CD14-positive monocyte (primary cell): ENCODE measurements at regions not wholly inside any gene's neighbourhood (a gene's known extent, or its start where the extent isn't known, plus 50 kb on each side); places are given as distances from the start of the nearest gene placed in this dataset.

ENCODE experiments used
- DNase-seq, 3 donors: peaks; one replicate each; pipeline ENCODE4 v3.0.0-alpha.2; 2011 to 2022
- H2AFZ ChIP-seq: 2 replicates; pipeline ENCODE4 v1.6.0; 2012; ENCODE audit warnings: mild to moderate bottlenecking, low read depth, low read length, inconsistent platforms; ENCODE audit not compliant: insufficient read depth, poor library complexity, severe bottlenecking
- H3K27ac ChIP-seq, 2 donors: 1 replicate in 1 of 2; 2 replicates in 1 of 2; pipeline ENCODE4 v1.5.1; 2012 to 2013; ENCODE audit warnings: low read length in 2 of 2, control low read depth in 1 of 2, inconsistent platforms in 1 of 2, low read depth in 1 of 2, mild to moderate bottlenecking in 1 of 2
- H3K27me3 ChIP-seq, 2 donors: one replicate each; pipeline versions ENCODE4 v1.6.0 to v1.6.1; 2011 to 2013; ENCODE audit warnings: low read length in 2 of 2; ENCODE audit not compliant: control insufficient read depth in 2 of 2, insufficient read depth in 2 of 2
- H3K36me3 ChIP-seq, 2 donors: replicated peaks in 1 of 2; 1 replicate in 1 of 2; 2 replicates in 1 of 2; pipeline versions ENCODE4 v1.5.1 to v1.6.1; 2012 to 2013; ENCODE audit warnings: low read length in 2 of 2, control low read depth in 1 of 2, inconsistent platforms in 1 of 2, mild to moderate bottlenecking in 1 of 2; ENCODE audit not compliant: insufficient read depth in 2 of 2, control insufficient read depth in 1 of 2
- H3K4me1 ChIP-seq, 2 donors: 1 replicate in 1 of 2; 2 replicates in 1 of 2; pipeline versions ENCODE4 v1.5.1 to v1.6.1; 2012 to 2013; ENCODE audit warnings: low read length in 2 of 2, control low read depth in 1 of 2, inconsistent platforms in 1 of 2, mild to moderate bottlenecking in 1 of 2, moderate library complexity in 1 of 2; ENCODE audit not compliant: insufficient read depth in 2 of 2, control insufficient read depth in 1 of 2
- H3K4me2 ChIP-seq: replicated peaks from 2 replicates; pipeline ENCODE3; 2012; ENCODE audit warnings: low read length, moderate library complexity, mild to moderate bottlenecking; ENCODE audit not compliant: poor library complexity, severe bottlenecking; ENCODE audit errors: extremely low read depth
- H3K4me3 ChIP-seq, 3 experiments: fragments of 200-600 bp in 1 of 3; sonication (generic) in 1 of 3; replicated peaks in 1 of 3; 1 replicate in 2 of 3; 2 replicates in 1 of 3; pipeline ENCODE4 v1.5.1; 2011 to 2013; ENCODE audit warnings: low read length in 3 of 3, mild to moderate bottlenecking in 3 of 3, control low read depth in 2 of 3, low read depth in 2 of 3, inconsistent platforms in 1 of 3, moderate library complexity in 1 of 3
- H3K79me2 ChIP-seq: 2 replicates; pipeline ENCODE4 v1.6.0; 2012; ENCODE audit warnings: mild to moderate bottlenecking, control low read depth, inconsistent platforms, low read length, moderate library complexity; ENCODE audit not compliant: insufficient read depth
- H3K9ac ChIP-seq: 2 replicates; pipeline ENCODE4 v1.6.0; 2017; ENCODE audit warnings: low read length, mild to moderate bottlenecking; ENCODE audit not compliant: insufficient read depth, poor library complexity, severe bottlenecking
- H3K9me3 ChIP-seq, 2 donors: replicated peaks in 1 of 2; 1 replicate in 1 of 2; 2 replicates in 1 of 2; pipeline versions ENCODE4 v1.5.1 to v1.6.1; 2012 to 2013; ENCODE audit warnings: low read length in 2 of 2, control low read depth in 1 of 2; ENCODE audit not compliant: control insufficient read depth in 1 of 2, insufficient read depth in 1 of 2
- H4K20me1 ChIP-seq: 2 replicates; pipeline ENCODE4 v1.6.0; 2012; ENCODE audit warnings: mild to moderate bottlenecking, low read length, control low read depth, moderate library complexity; ENCODE audit not compliant: insufficient read depth
- H3K27ac Mint-ChIP-seq, 7 donors: one replicate each; pipeline ENCODE4 v1.8.0; 2020; ENCODE audit warnings: mild to moderate bottlenecking in 7 of 7, mixed read lengths in 7 of 7, moderate library complexity in 6 of 7, inconsistent platforms in 2 of 7
- H3K27me3 Mint-ChIP-seq, 3 donors: one replicate each; pipeline ENCODE4 v1.8.0; 2021 to 2022; ENCODE audit warnings: low read depth in 3 of 3, mild to moderate bottlenecking in 3 of 3, mixed read lengths in 3 of 3, moderate library complexity in 3 of 3, inconsistent platforms in 1 of 3
- H3K36me3 Mint-ChIP-seq, 2 donors: one replicate each; pipeline ENCODE4 v1.8.0; 2020; ENCODE audit warnings: mixed read lengths in 2 of 2, inconsistent platforms in 1 of 2, mild to moderate bottlenecking in 1 of 2
- H3K4me1 Mint-ChIP-seq: one replicate; pipeline ENCODE4 v1.8.0; 2020; ENCODE audit warnings: mild to moderate bottlenecking, mixed read lengths
- H3K4me3 Mint-ChIP-seq, 2 donors: one replicate each; pipeline ENCODE4 v1.8.0; 2020; ENCODE audit warnings: mild to moderate bottlenecking in 2 of 2, mixed read lengths in 2 of 2, moderate library complexity in 1 of 2
- H3K9me3 Mint-ChIP-seq, 7 donors: one replicate each; pipeline ENCODE4 v1.8.0; 2020 to 2022; ENCODE audit warnings: mixed read lengths in 7 of 7, mild to moderate bottlenecking in 6 of 7, moderate library complexity in 6 of 7, inconsistent platforms in 2 of 7
- CTCF ChIP-seq: fragments of 200-600 bp; IDR thresholded peaks from one replicate; pipeline ENCODE4 v1.8.0; 2022; ENCODE audit warnings: antibody characterized with exemption, mild to moderate bottlenecking
- WGBS: methylation state at CpG from one replicate; pipeline ENCODE4 v1.1.5; 2013; ENCODE audit warnings: missing lambda C conversion rate; ENCODE audit not compliant: insufficient coverage; 5-methylcytosine and 5-hydroxymethylcytosine counted together
- intact Hi-C, 2 donors: fragments of 100-400 bp; cut with micrococcal nuclease; formaldehyde crosslinking; loops; one replicate each; pipeline versions ENCODE4 v1.15.0 to v1.15.1; 2023

GRCh38 chr7:157474685-157475084 is 137.9 kb downstream of the DNAJB6 start:
- DNase-seq: no peak
- no peaks in the 10 kb centered on the region for H3K4me1 ChIP-seq
- 58% methylated on average over 12 of the region's 12 CpGs for WGBS
- no peaks in the 10 kb centered on the region for H3K36me3 ChIP-seq
- no peaks in the 10 kb centered on the region for H3K79me2 ChIP-seq
- no peak overlapping the region for H3K27ac Mint-ChIP-seq
- no peaks in the 10 kb centered on the region for H4K20me1 ChIP-seq
- peaks cover 22 to 38% (median 26%) of the 10 kb centered on the region in 7 donors for H3K9me3 Mint-ChIP-seq
- peaks cover 4% of the 10 kb centered on the region for H3K4me1 Mint-ChIP-seq
- no peak overlapping the region for H3K4me2 ChIP-seq
- intact Hi-C loops: no loop called here
- no peak overlapping the region for H3K4me3 ChIP-seq
- no peak for TF ChIP-seq CTCF
- no peaks in the 10 kb centered on the region for H3K27me3 ChIP-seq
- peaks cover 0 to 5% of the 10 kb centered on the region in 2 donors for H3K36me3 Mint-ChIP-seq
- H3K27me3 Mint-ChIP-seq: peaks cover 1 to 13% (median 7%) of the 10 kb centered on the region in 3 donors
- H3K9me3 ChIP-seq: peaks cover 18 to 27% of the 10 kb centered on the region in 2 donors
- no peak overlapping the region for H3K9ac ChIP-seq
- H3K27ac ChIP-seq: no peak overlapping the region
- H2AFZ ChIP-seq: no peak overlapping the region
- H3K4me3 Mint-ChIP-seq: no peak overlapping the region

GRCh38 chr7:157475095-157475494 is 138.3 kb downstream of the DNAJB6 start:
- no peak overlapping the region for H2AFZ ChIP-seq
- no peaks in the 10 kb centered on the region for H3K4me1 ChIP-seq
- no peak overlapping the region for H3K4me3 Mint-ChIP-seq
- WGBS: 60% methylated on average over 2 of the region's 6 CpGs
- H3K27ac Mint-ChIP-seq: no peak overlapping the region
- H3K27ac ChIP-seq: no peak overlapping the region
- DNase-seq: no peak
- no peaks in the 10 kb centered on the region for H3K36me3 ChIP-seq
- H3K4me2 ChIP-seq: no peak overlapping the region
- peaks cover 0 to 5% of the 10 kb centered on the region in 2 donors for H3K36me3 Mint-ChIP-seq
- no peaks in the 10 kb centered on the region for H4K20me1 ChIP-seq
- no peak for TF ChIP-seq CTCF
- H3K79me2 ChIP-seq: no peaks in the 10 kb centered on the region
- intact Hi-C loops: no loop called here
- H3K27me3 Mint-ChIP-seq: peaks cover 1 to 13% (median 7%) of the 10 kb centered on the region in 3 donors
- peaks cover 4% of the 10 kb centered on the region for H3K4me1 Mint-ChIP-seq
- no peak overlapping the region for H3K9ac ChIP-seq
- peaks cover 22 to 37% (median 26%) of the 10 kb centered on the region in 7 donors for H3K9me3 Mint-ChIP-seq
- no peak overlapping the region for H3K4me3 ChIP-seq
- H3K9me3 ChIP-seq: peaks cover 18 to 27% of the 10 kb centered on the region in 2 donors
- no peaks in the 10 kb centered on the region for H3K27me3 ChIP-seq
